Fibroblast of peridontal ligament (primary cell): ENCODE measurements at regions not wholly inside any gene's neighbourhood (a gene's known extent, or its start where the extent isn't known, plus 50 kb on each side); places are given as distances from the start of the nearest gene placed in this dataset.

ENCODE experiments used
- DNase-seq: peaks from one replicate; pipeline ENCODE4 v3.0.0-alpha.2; 2010; ENCODE audit errors: extremely low read depth

DNA sequence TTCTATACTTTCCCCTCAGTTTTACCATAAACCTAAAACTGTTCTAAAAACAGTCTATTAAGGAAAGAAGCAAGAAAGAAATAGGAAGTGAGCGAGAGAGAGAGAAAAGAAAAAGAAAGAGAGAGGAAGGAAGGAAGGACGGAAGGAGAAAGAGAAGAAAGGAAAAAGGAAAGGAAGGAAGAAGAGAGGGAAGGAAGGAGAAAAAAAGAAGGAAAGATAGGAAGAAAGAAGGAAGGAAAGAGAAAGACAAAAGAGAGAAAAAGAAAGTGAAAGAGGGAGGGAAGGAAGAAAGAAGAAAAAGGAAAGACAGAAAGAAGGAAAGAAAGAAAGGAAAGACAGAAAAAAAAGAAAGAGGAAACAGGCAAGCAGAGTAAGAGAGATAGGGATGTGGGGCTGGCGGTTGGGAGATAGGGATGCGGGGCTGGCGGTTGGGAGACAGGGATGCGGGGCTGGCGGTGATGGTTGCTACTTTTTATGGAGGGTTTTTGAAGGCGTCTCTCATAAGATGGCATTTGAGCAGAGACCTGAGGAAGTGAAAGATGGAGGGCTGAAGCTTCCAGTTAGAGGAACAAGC is 70.4 kb upstream of the IRF2BP2 start:
- no peak for DNase-seq

- peak; percentile 83 for DNase-seq
These were observed 66.2 kb upstream of the IRF2BP2 start for GRCh38 chr1:234676103-234676594.

DNA sequence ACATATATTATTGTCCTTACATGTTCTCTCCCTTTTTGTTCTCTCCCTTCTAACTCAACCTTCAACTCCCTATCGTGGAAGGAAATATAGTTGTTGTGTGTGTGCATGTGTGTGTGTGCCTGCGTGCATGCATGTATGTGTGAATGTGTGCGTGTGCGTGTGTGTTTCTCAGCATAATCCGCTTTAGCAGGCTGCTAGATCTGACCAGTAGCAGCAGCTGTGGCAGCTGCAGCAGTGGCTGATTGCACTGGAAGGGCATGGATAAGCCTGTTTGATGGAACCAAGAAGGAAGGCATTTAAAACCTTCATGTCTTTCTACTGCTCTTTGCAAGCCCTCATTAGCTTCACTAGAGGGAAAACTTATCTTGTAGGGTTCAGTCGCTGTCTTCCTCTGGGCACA is 65.6 kb upstream of the IRF2BP2 start:
- DNase-seq, result no peak

DNA sequence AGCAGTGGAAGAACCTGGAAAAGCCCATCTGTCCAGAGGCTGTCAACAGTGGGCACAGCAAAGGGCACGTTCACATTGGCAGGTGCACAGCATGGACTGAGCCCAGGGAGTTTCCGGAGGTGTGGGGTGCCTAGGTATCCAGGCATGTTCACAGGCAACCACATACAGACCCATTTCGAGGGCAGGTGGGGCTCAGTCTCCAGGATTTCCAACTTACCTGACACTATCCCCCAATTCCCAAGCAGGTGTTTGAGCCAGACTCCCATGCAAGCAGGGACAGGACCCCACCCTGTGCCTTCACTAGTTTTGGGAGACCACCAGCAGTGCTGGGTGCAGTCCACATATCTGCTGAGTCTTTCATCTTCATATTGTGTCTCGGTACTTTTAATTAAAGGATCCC is 65.0 kb upstream of the IRF2BP2 start:
- no peak for DNase-seq

GRCh38 chr1:234674218-234674815 is 64.3 kb upstream of the IRF2BP2 start:
- DNase-seq, result no peak

DNA sequence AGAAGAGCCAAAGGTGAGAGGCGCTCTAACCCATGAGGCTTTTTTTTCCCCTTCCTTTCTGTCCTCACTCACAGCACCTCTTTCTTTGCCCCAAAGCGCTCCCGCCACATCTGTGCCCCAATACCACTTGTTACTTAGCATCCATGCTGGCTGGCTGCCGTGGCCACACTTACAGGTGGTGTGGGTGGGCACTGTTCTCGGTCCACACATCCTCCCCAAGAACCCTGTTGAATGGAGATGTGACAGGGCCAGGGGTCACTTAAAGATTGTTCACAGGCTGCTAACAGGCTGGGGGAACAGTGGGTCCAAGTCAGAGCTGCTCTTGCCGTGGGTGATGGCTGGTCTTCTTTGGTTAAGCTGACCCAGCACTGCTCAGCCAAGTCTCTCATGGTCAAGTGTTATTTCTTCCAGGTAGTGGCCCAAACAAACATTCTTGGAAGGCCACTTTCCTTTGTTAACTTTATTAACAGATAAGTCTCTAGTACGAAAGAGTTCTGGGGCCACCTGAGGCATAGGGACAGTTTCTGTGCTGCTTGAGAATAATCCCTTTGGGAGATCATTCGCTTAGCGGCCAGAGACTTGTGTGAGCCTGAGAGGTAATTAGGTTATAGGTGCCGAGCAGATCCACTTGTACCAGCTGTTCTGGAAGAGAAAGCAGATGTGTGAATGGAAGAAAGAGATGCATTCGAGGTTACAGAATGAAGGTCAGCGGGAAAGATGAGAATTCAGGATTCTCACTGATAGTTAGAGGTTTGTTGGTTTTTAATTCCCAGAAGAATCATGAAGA is 62.6 kb upstream of the IRF2BP2 start:
- no peak for DNase-seq

DNA sequence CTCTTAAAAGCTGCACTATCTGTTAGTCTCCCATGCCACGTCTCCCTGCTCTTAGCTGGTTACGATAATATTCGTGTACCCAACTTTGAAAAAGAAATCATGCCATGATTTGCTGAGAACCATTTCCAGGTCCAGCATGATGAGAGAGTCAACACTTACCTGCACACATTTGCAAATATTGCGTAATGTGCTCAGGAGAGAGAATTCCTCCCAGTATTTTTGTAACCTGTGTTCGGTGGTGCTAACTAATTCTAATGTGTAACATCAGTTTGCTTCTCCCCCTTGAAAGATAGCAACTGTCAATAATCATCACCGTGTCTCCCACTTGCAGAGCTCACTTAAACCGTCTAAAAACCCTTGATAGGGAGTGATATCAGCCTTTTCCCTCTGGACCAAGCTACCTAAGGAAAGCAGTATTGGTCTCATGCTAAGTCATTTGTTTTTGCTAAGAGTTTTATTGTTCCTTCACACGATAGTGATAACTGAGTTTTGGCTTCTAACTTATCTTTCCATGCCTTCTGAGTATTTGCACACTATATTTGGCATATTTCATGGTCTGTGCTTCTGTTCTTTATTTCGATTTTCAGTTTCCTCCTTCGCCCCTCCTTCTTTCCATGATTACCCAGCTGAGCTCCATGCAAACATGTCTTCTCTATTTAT is 61.1 kb upstream of the IRF2BP2 start:
- no peak for DNase-seq

DNA sequence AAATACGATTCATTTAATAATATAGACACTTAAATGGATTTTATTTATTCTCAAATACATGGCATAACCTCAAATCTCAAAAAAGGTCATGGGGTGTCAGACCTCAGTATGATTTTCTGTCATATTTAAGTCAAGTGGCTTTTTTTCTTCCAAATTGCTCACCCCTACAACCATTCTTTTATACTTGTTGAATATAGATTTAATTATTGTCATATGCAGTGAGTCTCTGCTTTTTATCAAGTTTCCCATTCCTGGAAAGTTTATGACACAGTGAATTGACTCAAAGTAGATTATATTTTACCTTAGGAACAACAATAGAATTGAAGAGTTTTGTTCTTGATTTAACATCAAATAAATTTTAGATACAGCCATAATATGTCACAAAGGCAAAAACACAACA is 59.5 kb upstream of the IRF2BP2 start:
- DNase-seq, result no peak

DNA sequence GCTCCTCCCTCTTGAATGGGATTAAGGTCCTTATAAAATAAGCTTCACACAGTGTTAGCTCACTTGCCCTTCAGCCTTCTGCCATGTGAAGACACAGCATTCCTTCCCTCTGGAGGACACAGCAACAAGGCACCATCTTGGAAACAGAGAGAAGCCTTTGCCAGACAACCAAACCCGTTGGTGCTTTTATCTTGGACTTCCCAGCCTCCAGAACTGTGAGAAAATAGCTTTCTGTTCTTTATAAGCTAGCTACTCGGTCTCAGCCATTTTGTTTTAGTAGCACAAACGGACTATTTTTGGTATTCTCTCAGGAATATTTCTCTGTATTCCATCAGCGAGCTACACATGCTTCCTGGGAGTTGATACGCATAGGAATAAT is 58.6 kb upstream of the IRF2BP2 start:
- DNase-seq, result no peak

GRCh38 chr1:234667600-234668576 is 57.9 kb upstream of the IRF2BP2 start:
- peak; percentile 8 for DNase-seq

DNA sequence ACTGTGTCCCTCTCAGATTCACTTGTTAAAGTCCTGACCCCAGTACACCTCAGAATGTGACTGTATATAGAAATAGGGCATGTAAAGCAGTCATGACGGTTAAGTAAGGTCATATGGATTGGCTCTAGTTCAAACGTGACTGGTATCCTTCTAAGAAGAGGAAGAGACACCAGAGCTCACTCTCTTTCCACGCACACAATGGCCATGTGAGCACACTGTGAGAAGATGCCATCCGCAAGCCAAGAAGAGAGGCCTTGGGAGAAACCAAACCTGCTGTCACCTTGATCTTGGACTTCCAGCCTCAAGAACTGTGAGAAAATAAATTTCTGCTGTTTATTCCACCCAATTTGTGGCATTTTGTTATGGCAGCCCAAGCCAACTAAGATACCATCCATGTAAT is 56.8 kb upstream of the IRF2BP2 start:
- DNase-seq, result no peak

GRCh38 chr1:234665975-234666605 is 56.1 kb upstream of the IRF2BP2 start:
- peak; percentile 51 for DNase-seq

GRCh38 chr1:234662148-234662547 is 52.2 kb upstream of the IRF2BP2 start:
- no peak for DNase-seq

DNA sequence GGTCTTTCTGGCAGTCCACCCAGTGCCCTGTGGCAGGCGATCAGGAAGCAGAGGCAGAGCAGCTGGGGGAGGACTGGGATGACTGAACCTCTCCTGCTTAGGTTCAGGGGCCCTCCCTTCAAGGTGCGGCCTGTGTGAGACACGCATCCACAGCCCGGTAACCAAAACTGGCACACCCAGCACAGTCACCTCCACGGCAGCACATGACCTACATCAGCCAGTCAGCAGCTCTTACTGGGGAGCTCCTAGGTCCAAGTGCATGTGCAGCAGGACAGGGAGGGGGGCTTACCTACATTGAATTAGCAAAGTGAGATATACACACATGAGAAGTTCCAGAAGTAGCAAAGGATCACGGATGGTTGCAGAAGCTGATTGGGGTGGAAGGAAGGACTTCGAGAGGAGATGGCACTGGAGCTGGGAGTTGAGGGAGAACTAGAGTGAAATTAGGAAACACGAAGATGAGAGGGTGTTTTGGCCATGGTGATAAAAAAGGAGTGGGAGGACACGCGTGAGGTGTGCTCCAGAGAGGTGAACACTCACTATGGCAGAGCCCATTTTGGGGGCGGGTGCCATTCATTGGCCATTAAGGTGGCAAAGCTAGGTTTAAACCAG is 51.4 kb upstream of the IRF2BP2 start:
- no peak for DNase-seq

DNA sequence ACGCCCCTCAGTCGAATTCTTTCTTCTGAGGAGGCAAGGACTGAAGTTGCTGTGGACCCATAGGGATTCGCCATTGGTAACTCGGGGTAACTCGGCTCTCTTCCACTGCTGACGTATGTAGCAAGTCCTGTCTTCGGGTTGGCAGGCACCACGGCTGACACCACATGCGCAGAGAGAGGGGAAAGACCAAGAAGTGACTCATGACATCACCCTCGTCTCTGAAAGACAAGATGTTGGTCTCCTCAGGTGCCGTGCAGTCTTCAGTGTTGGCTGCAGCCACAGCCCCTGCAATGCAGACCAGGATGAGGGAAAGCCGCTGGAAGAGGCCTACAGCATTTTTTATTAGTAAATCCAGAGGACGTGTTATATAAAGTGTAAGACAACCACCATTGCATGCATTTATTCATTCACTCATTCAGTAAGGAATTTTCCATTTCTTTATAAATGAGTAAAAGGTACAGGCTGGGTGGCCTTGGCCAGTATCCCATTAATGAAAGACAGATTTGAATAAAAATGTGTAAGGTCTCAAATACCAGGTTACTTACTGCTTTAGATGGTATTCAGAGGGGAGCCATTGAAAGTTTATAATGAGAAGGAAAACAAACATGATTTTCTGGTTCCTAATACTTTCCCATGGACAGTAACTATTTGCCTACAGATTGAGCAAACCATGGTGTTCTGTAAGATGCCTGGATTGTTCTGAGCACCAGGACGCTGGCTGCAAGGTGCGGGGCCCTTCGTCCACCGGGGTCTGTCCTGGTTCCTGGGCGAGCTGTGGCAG is 50.7 kb upstream of the IRF2BP2 start:
- DNase-seq, result no peak
